NCI-H2227 (cell line): ENCODE measurements at regions not wholly inside any gene's neighbourhood (a gene's known extent, or its start where the extent isn't known, plus 50 kb on each side); places are given as distances from the start of the nearest gene placed in this dataset.
A peak's percentile ranks its signal among the peaks of the same experiment; 100 is the strongest.
"Not testable (repeated sequence)": the region's sequence is repeated elsewhere in the genome, so short reads cannot be mapped to it uniquely, and the experiment has no call there.

Source experiments
- DNase-seq: peaks from one replicate; lab custom pipeline; 2025; ENCODE audit not compliant: unreplicated experiment; lab: John Stamatoyannopoulos, UW

DNA sequence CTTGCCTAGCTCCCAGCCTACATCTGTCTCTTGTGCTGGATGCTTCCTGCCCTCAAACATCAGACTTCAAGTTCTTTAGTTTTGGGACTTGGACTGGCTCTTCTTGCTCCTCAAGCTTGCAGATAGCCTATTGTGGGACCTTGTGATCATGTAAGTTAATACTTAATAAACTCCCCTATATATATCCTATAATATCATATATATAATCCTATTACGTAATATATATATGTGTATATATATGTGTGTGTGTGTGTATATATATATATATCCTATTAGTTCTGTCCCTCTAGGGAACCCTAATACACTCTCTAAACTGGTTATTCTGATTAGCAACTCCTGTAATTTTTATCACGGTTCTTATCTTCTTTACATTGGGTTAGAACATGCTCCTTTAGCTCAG is 274.9 kb upstream of the USP25 start:
- not testable (repeated sequence) for DNase-seq

DNA sequence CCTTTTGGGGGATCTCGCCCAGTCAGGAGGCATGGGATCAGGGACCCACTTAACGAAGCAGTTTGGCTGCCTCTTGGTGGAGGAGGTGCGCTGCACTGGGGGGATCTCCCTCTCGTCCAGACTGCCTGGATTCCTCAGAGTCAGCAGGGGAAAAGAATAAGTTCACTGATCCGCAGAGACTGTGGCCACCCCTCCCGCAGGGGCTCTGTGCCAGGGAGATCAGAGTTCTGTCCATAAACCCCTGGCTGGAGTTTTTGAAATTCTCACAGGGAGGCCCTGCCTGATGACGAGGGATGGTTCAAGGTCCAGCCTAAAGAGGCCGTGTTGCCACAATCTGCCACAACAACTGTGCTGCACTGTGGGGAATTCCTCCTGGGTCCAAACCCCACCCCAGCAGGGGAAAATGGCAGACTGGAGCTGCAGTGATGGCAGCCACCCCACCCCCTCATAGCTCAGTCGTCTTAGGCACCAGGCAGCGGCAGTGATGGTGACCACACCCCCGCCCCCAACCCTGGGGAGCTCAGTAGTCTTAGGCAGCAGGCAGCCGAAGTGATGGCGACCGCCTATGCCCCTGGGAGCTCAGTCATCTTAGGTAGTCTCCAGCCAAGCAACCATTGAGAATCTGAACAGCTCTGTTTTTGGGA is 273.8 kb upstream of the USP25 start:
- no peak for DNase-seq

DNA sequence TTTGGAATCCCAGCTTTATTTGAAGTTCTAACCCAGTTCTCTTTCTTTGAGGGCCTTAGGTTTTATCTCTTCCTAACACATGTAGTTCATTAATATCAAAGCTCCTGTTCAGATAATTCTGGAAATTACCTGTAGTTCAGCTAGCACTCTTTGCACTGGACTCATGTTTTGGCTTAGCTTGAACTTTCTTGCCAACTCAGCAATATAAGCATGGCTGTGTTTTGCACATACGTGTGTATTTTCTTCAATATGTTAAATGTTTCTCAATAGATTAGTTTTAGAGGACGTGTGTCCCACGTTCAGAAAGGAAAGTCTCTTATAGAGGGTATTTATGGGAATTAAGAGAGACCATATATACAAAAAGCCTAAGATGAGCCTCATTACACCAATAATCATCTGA is 271.8 kb upstream of the USP25 start:
- no peak for DNase-seq

DNA sequence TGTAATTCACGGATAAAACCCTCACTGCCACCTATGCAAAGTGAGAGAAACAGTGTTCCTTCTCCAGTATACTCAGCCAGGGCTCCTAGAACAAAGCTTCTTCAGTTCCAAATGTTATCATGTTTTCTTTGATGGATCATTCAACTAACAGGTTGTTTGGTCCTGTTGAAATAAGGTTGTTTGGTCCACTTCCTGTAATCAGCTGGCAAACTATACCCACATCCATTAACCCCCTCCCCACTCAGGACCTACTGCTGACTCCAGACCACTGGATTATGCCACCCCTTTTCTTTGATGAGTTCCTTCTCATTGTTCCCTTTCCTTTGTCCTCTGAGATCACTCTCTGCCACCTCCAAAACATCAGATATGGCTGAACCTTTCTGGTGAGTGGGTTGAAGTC is 267.7 kb upstream of the USP25 start:
- DNase-seq = no peak

DNA sequence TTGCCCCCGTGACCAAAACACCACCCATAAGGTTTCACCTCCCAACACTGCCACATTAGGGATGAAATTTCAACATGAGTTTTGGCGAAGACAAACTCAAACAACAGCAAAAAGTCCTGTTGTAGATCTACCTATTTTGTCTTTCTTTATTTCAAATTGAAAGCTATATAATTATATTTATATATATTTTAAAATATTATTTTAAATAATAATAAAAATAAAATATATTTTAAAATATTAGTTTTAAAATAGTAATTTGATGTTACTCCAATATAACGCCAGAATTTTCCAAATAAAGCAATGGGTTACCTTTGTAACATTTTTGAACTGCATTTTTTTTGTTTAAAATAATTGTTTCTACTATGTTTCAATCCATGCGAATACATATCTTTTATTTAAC is 263.5 kb upstream of the USP25 start:
- no peak for DNase-seq

DNA sequence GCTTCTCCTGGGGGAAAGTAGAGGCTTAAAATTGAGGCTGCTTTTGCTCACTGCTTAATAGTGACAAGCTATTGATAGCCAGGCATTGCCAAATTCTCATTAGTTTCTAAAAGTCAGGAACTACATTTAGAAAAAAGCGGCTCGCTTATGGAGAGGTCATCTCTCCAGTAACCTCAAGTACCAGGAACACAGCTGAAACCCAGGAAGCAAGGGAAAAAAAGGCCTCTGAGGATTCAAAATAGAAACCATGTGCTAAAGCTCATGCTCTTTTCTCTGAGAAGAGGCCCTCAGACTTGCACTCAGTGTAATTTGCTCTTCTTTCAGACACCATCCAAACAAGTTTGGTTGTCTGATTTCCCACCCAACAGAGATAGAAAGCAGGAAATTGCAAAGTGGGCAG is 261.4 kb upstream of the USP25 start:
- no peak for DNase-seq

DNA sequence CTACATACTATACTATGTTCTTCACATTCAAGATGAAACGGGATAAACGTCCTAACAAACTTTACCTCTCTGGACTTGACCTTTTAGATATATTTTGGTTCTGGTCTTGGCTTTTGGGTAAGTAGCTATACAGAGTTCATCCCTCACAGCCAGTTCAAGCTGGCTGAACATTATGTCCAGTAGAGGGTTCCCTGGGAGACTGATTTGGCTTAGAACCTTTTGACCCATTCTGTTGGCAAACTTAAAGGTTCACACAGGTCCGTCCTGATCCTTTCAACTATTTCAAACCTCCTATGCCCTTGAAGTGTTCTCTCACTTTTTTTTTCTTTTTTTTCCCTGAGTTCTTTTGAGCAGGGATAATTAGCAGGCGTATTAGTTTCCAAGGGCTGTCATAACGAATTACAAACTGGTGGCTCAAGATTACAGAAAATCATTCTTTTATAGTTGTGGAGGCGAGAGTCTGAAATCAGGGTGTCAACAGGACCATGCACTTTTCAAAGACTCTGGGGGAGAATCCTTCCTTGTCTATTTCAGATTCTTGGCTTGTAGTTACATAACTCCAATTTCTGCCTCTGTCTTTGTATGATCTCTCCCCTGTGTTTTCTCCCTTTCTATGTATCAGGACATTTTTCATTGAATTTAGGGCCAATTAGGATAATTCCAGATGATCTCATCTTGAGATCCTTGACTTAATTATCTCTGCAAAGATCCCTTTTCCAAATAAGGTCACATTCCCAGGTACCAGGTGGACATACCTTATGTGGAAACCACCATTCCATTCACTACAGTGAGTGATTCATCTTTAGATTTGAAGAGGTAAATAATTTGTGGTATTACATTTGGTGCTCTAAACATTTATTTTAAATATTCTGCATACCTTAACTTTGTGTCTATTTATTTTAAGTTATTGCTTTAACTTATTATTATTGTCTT is 257.4 kb upstream of the USP25 start:
- DNase-seq = no peak

DNA sequence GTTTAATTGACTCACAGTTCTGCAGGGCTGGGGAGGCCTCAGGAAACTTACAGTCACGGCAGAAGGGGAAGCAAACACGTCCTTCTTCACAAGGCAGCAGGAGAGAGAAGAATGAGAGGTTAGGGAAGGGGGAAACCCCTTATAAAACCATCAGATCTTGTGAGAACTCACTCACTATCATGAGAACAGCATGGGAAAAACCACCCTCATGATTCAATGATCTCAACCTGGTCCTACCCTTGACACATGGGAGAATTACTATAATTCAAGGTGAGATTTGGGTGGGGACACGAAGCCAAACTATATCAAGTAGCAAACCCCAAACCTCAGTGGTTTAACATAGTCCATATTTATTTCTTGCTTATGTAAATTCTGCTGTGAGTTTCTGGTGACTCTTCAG is 252.0 kb upstream of the USP25 start:
- DNase-seq = not testable (repeated sequence)

DNA sequence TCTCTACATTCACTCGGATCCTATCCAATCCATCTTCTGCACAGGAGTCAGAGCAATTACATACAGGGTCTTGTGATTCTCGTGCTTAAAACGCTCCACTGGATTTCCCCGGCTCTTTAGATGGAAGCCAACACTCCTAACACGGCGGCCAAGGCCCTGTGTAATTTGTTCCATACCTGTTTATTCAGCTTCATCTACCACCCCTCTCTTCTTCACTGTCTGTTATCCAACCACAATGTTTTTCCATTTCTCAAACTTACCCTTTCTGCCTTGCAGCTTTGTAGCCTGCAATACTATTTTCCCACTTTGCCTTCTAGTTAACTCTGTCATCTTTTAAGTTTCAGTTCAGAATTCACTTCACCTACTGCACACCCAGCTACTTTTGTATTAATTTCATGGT is 249.6 kb upstream of the USP25 start:
- DNase-seq = no peak

DNA sequence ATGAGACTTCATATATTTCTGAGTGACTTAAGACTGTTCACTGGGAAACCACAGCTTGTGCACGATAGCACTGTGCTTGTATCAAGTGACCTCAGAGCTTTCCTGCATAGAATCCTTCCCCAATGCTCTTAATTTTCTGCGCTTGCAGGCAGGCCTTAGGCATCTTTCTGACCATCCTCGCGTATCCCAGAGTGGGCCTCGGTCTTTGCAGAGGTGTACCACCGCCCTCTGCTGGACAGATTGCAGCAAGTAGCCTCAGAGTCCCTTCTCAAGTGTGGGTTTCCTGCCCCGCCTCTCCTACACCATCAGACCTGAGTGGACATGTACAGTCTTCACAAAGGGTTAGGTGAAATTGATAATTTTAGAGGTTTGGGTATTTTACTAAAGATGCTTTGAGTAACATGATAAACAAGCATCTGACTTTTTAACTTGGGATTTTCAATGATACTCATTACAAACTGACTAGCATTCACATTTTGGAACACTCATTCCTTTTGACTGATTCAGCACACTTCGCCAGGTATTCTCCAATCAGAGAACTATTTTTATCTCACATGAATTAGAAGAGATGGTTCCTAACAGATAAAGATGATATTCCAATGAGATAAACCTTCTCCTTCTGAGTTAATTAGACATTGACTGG is 246.5 kb upstream of the USP25 start:
- DNase-seq = peak; percentile 21

DNA sequence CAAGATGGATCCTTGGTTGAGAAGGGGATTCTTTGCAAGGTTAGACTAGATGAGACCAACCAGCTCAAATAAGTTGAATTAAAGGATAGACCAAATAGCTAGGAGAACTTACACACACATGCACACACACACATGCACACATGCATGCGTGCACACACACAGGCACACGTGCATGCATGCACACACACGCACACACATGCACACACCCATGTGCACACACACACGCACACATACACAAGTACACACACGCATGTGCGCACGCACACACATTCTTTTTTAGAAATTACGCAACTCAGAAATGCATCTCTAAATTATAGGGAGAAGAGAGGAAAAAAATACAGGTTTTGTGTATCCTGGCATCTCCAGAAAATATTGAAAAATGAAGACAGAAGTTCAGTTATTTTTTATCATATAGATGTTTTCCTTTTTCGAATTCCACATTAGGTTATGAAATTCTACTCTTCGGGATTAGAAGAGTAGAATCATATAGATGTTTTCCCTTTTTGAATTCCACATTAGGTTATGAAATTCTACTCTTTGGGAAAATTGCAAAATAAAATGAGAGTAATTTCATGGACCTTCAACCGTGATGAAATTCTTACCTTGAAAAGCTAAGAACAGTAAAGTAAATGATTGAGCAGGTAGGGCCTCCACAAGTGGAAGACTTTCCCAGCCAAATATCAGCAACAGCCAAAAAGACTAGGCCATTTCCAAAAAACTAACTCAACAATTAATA is 243.2 kb upstream of the USP25 start:
- no peak for DNase-seq

DNA sequence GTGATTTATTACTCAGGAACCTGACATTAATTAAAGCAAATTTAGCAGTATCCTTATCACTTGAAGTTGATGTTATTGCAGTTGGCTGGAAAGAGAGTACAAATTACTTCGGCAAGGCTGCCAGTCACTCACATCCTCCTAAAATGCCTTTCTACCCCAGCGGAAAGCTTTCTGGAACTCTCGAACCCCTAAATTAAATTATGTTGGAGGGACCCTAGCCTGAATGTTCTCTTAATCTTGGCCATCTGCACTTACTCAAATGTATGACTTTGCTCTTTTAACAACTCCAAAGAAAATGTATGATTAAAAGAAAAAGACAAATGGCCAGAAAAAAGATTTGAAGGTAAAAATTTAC is 242.6 kb upstream of the USP25 start:
- DNase-seq = no peak

DNA sequence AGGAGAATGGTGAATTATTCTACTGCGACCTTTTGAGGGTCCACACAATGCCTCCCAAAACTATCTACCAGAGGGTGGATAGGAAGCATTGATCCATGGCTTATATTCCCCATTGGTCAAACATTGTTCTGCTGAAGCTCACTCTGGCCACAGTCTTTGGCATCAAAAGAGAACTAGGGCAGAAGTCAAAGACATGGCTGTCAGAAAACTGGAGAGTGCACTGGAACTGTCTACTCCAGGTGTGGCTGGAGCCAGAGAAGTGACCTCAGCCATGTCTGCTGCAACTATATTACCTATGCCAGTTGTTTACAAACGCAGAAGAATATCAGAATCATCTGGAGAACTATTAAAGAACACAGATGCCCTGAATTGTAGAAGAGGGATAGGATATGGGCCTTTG is 238.7 kb upstream of the USP25 start:
- DNase-seq = no peak

DNA sequence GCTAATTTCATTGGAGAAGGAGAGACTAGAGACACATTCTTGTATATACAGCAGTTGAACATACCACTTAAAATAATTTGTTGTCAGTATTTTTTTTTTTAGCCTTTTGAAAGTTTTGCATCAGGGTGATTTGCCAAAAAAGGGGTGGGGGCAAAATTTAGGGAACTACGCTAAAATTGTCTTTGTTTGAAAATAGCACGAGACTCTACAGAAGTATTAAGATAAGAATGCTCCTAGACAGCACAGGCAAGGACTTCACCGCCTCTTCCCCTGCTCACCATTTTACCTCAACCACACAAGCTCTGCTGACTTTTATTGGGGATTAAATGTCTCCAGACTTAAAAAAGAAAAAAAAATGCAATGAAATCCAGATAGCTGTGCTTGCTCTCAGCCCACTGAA is 236.1 kb upstream of the USP25 start:
- DNase-seq = no peak

DNA sequence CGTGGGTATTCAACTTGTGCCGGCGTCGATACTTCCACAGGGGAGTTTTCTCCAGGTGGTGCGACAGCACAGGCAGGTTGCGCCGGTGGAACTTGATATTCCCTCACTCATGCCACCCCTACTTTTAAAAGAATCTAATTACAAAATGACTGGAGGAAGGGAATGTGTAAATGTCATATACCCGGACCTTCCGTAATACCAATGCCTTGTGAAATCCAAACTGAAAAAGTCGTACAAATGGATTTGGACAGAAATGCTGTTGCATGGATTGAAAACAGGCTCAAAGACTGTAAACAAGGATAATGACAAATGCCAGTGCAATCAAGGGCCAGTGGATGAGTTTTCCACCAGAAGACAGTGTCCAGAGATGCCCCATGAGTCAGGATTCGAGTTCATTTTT is 235.3 kb upstream of the USP25 start:
- no peak for DNase-seq

DNA sequence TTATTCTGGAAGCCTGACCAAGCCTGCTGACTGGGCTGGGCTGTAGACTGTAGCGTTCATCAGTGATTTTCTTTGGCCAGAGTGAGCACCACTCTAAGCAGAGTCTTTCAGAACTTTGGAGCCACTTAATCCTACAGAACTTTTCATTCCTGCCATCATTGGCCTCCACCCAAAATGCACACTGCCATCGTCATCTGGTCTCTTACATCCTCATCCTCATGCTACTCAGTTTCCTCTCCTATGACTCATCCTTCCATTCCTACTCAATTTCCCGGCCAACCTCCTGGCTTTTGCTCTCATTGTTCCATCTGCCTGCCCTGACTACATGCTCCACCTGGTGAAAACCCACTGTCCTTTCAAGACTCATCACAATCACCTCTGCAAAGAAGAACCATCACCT is 233.8 kb upstream of the USP25 start:
- no peak for DNase-seq

DNA sequence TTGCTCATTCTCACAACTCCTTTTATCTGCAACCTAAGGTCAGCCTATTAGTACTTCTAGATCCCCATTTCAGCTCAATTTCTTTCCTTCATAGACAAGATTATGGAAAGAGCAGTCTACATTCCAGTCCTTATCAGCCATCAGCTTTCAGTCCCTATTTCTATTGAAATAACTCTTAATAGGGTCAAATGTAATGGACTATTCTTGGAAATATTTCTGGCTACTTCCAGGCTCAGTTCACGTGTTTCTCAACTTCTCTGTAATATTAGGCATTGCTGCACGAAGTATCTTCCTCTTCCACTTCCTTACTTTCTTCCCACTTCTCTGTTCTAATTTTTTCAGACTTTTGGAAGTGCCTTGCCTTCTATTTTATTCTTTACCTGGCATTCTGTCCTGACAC is 232.9 kb upstream of the USP25 start:
- DNase-seq = no peak

DNA sequence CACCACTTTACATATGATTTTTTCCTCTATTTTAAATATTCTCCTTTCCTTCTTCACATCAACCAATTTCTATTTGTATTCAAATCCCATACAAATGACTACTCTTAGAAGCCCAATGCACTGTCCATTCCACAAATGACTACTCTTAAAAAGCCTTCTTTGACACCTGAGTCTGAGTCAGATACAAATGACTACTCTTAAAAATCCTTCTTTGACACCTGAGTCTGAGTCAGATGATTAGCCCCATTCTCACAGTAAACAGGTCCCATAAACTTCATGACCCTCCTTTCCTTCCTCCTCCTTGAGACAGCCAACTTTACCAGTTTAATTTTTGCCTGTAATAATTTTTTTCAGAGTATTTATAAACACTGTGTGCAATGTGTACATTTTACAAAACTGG is 231.3 kb upstream of the USP25 start:
- DNase-seq = no peak

DNA sequence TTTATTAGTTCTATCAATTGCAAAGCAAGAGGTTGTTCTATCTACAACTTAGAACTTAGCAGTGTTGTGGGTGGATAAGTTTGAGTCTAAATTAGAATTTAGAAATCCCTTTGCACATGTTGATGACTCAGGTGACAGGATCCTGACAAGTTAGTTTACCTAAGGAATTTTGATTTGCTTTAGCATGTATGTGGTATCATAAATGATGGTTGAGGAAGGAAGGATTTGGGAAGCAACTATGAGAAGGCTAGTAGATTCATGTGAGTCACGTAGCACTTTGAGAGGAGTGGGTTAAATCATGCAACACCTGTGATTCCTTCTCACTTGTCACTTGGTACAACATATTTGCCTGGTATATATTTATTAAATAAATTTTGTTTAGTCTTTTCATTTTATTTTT is 223.7 kb upstream of the USP25 start:
- DNase-seq = no peak

DNA sequence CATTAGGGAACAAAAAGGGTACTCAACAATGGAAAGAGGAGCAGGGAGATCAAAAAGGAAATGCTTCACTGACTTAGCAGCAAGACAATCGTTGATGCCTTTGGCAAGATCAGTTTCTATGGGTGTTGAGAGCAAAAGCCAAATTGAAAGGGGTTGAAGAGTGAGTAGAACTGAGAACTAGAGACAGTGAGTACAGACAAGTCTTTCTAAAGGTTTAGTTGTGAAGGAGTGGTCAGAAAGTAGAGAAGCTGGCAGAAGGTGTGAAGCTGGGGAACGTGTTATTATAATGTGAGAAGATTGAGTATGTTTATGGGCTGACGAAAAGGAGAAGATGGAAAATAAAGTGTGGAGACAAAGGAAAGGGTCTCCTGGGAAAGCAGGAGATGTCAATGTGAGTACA is 221.2 kb upstream of the USP25 start:
- DNase-seq = no peak

DNA sequence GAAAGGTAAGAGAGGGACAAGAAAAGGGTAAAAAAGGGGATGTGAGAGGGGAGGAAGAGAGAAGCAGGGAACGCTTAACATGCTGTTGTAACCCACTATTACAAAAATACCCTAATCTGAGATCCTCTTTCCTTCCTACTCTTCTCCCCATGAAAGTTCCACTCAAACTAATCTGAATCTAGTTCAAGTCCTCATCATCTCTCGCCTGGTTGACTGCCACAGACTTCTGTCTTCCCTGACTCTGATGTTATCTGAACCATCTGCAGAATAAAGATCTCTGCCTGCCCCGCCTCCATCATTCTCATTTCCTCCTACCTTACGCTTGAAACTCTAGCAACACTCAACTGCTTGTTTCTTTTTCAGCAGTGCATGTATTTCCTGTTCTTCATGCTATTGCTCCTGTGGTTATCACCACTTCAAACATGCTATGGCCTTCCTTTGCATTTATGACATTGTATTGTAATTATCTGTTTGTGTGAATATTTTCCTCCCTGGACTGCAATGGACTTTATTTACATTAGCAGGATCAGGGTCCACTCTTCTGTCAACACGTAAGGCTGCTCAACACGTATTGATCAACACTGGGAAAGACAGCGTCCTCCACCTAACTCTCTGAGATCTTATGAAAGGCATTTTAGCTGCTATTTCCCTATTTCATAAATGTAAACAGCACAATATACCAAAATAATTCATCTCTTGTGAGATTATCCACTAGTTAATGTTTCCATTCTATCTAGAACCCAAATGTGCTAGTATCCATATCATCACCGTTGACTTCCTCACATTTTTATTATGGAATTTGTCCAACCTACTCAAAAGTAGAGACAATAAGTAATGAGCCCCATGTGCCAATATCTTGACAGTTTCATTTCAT is 215.5 kb upstream of the USP25 start:
- no peak for DNase-seq
